IPS DF 19.7 (cell line): ENCODE measurements at regions not wholly inside any gene's neighbourhood (a gene's known extent, or its start where the extent isn't known, plus 50 kb on each side); places are given as distances from the start of the nearest gene placed in this dataset.
"Not testable (repeated sequence)": the region's sequence is repeated elsewhere in the genome, so short reads cannot be mapped to it uniquely, and the experiment has no call there.

Experiments
- DNase-seq: peaks from one replicate; pipeline ENCODE4 v3.0.0-alpha.2; 2013; ENCODE audit warnings: low read depth, low spot score

DNA sequence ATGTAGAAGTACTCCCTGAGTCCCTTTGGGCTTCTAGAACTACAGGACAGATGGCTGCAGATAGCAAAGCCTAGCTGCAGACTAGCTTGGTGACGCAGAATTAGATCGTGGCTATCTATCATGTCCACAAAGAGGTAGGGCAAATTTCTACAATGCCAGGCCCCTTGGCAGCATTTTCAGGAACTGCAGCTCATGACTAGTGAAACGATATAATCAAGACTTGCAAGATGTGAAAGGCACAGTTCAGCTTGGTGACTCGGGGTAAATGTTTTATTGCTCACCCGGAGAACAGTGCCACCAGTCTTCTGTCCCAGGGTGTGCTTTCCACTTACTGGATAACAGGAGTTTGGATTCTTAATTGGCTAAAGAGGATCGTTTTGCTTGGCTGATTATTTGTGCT is 108.7 kb upstream of the LY86 start:
- no peak for DNase-seq

DNA sequence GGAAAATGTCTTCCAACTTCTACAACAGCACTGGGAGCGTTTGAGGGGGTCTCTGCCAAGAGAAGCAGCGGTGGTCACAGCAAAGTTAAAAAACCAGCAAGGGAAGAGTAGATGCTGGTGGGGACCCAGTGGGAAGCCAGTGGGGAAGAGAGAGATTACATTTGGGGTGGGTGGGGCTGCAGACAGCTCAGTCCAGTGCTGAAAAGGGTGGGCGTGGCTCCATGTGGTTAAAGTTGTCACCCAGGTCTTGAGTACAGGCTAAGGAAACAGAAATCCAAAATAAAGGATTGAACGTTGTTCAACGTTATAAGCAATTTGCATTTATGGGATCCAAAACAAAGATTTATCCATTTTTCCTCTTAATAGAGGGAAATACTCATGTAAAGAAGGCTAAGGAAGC is 106.3 kb upstream of the LY86 start:
- no peak for DNase-seq

DNA sequence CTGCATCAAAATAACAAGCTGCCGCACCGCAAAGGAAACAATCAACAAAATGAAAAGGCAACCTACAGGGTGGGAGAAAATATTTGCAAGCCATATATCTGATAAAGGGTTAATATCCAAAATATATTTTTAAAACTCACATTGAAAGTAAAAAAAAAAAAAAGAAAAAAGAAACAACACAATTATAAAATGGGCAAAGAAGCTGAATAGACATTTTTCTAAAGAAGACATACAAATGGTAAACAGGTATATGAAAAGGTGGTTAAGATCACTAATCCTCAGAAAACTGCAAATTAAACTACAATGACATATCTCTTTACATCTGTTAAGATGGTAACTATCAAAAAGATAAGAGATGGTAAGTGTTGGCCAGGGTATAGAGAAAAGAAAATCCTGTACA is 105.4 kb upstream of the LY86 start:
- no peak for DNase-seq

DNA sequence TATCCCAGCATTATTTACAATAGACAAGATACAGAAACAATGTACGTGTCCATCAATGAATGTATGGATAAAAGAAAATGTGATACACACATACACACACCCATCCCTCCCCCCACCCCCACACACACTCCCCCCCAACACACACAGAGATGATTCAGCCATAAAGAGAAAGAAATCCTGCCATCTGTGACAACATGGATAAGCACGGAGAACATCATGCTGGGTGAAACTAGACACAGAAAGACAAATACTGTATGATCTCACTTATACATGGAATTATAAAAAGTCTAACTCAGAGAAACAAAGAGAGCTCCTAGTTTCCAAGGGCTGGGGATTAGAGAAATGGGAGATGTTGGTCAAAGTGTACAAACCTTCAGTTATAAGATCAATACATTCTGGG is 104.8 kb upstream of the LY86 start:
- no peak for DNase-seq

DNA sequence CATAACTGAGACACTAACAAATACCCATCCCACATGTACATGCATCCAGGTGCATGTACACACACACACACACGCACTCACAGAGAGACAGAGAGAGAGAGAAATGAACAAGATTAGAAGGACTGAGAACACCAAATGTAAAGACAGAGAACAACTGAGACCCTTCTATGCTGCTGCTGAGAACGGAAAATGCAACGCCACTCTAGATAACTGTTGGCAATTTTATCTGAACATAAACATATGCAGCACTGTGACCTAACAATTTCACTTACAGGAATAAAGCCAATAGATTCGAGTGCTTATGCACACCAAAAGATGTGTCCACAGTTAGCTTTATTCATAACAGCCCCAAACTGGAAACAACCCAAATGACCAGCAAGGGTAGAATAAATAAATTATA is 103.8 kb upstream of the LY86 start:
- no peak for DNase-seq

- DNase-seq = no peak
These were observed 101.9 kb upstream of the LY86 start for GRCh38 chr6:6486595-6486994.

- no peak for DNase-seq
These were observed 96.8 kb upstream of the LY86 start for GRCh38 chr6:6491761-6492160.

DNA sequence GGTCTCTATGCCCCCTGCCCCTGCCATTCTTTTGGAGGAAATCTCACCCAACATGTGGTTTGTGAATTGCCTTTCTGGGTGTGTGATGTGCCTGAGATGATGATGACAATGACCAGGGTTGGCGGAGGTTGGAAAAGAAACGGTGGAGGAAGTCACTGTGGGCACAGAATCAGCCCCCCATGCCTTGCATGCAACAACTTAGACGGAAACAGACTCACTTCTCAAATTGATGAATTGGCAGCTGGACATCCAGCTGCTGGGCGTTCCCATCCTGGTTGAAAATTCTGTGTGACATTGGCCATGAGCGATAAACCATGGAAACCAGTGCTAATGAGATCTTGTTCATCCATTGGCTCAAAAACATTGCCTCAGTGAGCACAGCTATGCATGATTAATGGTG is 95.8 kb upstream of the LY86 start:
- DNase-seq = no peak

DNA sequence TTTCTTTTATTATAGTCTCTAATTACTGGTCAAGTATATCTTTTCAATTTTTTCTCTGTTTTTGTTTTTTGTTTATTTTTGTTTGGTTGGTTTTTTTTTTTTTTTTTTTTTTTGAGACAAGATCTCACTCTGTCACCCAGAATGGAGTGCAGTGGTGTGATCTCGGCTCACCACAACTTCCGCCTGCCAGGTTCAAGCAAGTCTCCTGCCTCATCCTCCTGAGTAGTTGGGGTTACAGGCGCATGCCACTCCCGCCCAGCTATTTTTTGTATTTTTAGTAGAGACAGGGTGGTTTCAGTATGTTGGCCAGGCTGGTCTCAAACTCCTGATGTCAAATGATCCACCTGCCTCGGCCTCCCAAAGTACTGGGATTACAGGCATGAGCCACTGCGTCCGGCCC is 94.4 kb upstream of the LY86 start:
- DNase-seq = not testable (repeated sequence)

DNA sequence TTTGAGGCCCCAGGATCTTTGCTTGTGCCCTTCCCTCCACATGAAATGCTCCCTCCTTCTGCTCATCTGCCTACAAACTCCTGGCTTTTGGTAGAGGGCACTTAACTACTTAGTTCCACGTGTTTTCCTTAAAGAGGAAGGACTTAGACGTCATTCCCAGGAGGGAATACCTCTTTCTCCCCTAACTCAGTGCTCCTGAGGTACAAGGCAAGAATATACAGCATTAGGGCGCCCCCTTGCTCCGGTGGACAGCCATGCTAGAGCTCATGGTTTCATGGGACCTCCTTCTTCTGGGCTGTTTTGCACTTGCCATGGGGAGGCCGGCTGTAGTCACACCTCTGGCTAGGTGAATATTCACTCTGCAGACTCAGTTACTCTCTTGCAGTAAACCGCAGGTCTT is 93.8 kb upstream of the LY86 start:
- peak; percentile 79 for DNase-seq

DNA sequence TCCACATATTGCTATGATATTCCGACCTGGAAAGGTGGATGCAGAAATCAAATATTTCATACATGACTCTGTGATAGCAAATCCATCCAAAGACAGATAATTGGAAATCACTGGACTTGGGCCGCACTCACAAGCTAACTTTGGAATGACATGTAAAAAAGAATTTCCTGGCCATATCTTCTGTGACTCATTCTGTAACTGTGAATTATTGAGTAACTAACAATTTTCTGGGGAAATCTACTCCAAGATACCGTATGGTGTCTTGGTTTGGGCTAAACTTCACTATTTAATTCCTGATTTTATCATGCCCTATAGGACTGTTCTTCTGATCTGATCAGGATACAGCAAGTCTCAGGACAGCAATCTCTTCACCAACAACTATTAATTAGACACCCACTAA is 92.7 kb upstream of the LY86 start:
- no peak for DNase-seq

GRCh38 chr6:6497541-6497940 is 91.0 kb upstream of the LY86 start:
- no peak for DNase-seq

DNA sequence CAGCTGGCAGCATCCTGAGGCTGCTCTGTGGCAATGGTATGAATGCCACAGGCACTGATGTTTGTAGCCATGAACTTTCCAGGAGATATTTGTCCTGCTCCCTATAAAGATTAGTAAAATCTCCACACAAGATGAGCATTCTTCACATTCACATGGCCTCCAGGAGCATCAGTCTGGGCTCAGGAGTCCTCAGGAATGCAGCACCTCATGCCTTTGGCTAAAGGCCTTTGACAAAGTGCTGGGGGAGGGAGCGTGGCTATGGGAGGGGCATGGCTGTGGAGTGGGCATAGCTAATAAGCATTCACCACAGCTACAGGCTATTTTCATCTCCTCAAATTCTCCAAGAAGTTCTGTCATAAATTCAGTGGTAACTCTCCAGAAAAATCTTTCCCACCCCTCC is 90.5 kb upstream of the LY86 start:
- DNase-seq = no peak

DNA sequence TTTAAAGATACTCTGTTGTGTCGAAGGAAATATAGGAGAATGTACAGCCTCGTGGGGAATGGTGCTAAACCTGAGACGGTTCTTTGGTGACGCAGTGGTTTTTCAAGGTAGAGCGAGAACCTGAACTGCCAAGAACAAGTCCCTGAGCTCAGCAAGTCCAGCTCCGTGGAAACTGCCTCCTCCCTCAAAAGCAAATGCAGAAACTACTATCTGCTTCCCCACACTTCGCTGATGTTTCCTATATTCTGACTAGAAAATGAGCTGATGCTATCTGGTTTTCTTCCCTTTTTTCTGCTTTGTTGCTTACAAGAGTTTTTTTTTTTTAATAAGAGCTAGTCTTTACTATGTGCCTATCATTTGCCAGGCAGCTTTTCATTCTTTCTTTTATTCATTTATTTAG is 85.3 kb upstream of the LY86 start:
- DNase-seq = no peak

DNA sequence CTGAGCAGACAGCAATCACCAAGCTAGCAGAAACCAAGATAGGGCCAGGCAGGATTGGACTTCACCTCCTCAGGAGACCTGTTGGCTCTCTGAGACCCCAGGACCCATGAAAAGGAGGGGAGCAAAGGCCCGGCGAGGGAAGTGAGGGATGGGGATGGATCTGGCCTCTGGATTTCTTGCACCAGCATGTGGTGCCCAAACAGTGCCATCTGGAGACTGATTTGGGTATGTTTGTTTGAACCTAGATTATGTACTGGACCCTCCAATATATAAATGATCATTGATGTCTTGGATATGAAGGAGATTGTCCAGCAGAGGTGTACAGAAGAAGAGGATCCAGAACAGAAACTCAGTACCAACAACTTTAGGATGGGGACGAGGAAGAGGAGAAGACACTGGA is 83.4 kb upstream of the LY86 start:
- no peak for DNase-seq

GRCh38 chr6:6508643-6509042 is 79.9 kb upstream of the LY86 start:
- DNase-seq = no peak

- no peak for DNase-seq
These were observed 79.2 kb upstream of the LY86 start for GRCh38 chr6:6509284-6509683.

DNA sequence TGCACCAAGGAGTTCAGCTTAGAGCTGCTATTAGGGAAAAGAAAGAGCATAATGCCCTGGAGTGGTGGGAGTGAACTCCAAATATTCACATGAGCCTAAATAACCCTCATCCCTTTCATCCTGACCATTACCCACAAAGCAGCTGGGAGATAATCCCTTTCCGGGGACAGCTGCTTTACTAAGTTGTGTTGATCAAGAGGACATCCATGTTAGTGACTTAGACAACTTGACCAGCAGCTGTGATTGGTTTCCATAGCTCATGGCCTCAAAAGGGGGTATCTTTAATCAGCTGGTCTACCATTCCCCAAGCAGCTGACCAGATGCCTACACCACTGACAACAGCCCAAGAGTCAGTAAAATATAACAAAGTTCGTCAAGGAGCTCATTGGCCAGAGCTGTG is 75.8 kb upstream of the LY86 start:
- no peak for DNase-seq

- no peak for DNase-seq
These were observed 72.6 kb upstream of the LY86 start for GRCh38 chr6:6515691-6516607.

- no peak for DNase-seq
These were observed 71.7 kb upstream of the LY86 start for GRCh38 chr6:6516666-6517458.

DNA sequence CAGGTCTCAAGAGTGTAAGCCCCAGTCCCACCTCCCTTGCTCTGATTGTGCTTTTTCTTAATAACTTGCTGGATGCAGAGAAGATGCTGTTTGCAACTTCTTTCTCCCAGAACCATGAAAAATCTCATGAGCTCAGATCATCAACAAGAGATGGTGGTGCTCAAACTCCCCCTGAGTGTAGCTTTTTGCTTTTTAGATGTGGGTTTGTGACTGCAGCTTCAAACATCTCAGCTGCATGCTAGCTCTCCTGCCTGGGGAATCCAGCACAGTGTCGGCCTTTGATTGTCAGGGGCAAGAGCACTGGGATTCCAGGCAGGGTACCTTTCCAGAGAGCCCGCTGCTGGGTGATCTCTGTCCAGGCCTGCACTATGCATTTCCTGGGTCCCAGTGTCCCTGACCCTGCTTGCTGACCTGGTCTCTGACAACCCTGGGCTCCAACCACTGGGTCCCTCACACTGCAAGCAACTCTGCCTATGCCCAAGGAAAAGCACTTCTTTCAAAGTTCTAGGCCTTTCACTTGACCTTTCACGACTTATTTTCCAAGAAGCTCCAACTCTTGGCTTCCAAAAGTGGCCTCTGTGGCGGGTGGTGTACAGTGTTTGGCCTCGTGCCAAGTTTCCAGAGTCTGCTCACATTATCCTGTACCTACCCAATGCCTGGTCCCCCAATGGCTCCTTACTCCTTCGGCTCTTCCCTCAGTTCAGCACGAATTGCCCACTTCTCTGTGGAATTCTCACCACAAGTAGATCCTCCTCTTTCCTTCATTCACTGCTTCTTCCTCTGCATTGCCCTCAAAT is 69.7 kb upstream of the LY86 start:
- DNase-seq = no peak

DNA sequence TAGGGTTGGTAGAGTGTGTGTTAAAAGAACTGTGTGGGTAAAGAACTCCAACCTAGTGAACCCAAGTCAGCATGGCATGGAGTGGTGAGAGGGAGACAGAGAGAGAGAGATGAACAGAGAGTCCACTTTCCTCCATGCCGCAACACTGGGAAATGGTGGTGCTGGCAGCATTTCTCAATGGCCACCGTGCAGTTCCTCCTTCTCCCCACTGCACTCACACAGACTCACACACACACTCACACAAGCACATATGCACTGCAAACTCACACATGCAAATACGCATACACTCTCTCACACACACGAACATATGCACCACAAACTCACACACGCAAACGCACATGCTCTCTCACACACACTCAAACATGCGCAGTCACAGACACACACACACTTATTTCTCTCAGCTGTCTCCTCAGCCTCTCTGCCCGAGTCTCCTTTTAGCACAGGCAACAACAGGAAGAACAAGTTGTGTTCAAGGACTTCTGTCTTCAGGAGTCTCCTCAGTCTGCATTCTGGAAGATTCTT is 66.5 kb upstream of the LY86 start:
- DNase-seq = no peak
